ENCODE measurements at regions not wholly inside any gene's neighbourhood (a gene's known extent, or its start where the extent isn't known, plus 50 kb on each side); places are given as distances from the start of the nearest gene placed in this dataset.
"Not testable (repeated sequence)": the region's sequence is repeated elsewhere in the genome, so short reads cannot be mapped to it uniquely, and the experiment has no call there.

DNA sequence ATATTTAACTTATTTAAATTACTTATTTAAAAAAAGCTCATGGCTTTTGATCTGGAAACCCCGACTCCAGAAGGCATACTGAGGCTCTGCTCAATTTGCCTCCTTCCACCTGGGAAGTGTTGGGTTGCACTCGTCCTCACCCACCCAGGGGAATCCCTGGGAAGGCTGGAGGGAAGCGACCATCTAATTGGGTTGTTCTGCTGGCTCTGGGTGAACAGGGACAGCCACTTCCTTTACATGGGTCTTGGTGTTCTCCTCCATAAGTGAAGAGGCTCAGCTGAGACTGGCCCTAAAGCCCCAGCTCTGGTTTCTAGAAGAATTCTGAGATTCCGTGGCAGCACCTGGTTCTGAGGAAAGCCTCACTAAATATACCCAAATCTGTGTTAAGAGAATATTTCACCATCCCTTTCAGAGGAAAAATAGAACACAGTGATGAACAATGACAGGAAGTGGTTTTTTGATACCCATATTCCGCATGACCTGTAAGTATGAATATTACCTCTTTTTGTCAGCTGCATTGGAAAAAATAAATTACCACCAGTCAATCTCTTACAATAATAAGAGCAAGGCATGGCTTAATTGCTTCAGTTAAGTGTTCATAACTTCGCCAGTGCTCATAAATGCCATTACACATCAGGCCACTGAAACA is 131.1 kb upstream of the SHH start:
- H3K27ac ChIP-seq = no peak overlapping the region
- TF ChIP-seq, protein P1, sequence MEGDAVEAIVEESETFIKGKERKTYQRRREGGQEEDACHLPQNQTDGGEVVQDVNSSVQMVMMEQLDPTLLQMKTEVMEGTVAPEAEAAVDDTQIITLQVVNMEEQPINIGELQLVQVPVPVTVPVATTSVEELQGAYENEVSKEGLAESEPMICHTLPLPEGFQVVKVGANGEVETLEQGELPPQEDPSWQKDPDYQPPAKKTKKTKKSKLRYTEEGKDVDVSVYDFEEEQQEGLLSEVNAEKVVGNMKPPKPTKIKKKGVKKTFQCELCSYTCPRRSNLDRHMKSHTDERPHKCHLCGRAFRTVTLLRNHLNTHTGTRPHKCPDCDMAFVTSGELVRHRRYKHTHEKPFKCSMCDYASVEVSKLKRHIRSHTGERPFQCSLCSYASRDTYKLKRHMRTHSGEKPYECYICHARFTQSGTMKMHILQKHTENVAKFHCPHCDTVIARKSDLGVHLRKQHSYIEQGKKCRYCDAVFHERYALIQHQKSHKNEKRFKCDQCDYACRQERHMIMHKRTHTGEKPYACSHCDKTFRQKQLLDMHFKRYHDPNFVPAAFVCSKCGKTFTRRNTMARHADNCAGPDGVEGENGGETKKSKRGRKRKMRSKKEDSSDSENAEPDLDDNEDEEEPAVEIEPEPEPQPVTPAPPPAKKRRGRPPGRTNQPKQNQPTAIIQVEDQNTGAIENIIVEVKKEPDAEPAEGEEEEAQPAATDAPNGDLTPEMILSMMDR (conservative IDR thresholded peaks at IDR 0.05) = no peak
- no peak for TF ChIP-seq ZFX (IDR thresholded peaks at IDR 0.05)

DNA sequence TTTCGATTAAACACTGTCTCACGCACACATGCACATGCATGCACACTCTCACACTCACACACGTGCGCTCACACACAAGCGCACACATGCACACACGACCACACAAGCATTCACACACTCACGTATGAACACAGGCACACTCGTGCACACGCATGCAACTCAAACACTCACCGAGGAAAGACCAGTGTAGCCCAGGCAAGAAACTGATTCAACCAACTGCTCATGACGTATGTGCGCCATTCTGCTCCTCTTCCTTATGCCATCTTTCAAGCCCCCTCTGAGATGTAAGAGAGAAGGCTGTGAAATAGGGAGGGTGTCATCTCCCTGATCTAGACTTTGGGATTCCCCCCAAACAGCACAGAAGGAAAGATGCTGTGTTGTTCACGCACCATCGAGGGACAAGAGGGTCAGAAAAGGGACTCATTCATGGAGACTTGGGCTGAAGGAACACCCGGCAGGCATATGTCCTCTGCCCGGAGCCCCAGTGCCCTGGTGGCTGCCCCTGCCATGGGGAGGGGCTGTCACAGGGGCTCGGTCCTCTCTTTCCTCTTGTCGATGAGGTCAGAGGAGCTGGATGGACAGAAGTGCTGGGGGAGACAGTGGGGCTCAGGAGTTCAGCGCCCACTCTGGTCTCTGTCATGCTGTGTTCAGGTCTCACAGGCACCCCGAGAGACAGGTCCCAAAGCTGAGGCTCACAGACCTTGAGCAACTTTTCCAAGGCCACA is 130.1 kb upstream of the SHH start:
- H3K27ac ChIP-seq = no peak overlapping the region

DNA sequence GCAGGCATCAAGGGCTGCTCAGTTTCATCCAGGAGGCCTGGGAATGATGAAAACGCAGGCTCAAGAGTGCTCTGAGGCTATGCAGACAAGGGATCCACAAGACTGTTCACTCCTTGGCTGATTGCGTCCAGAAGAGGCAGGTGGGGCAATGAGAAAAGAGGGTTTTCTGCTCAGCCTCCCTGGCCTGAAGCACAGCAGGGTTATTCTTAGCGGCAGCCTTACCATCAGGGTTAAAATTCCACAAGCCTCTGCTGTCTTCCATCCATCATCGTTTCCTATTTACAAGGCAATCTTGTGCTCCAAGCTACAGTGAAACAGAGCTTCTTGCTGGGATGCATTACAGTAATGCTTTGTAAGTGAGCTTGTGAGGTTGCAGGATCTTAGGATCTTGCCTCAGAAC is 129.4 kb upstream of the SHH start:
- TF ChIP-seq, protein P1 (conservative IDR thresholded peaks at IDR 0.05) = no peak
- no peak for TF ChIP-seq ZFX (IDR thresholded peaks at IDR 0.05)
- H3K27ac ChIP-seq = no peak overlapping the region

More for the DNA sequence above, 130.1 kb upstream of the SHH start:
- no peak for TF ChIP-seq ZFX (IDR thresholded peaks at IDR 0.05)
- TF ChIP-seq, protein P1 (conservative IDR thresholded peaks at IDR 0.05) = no peak

DNA sequence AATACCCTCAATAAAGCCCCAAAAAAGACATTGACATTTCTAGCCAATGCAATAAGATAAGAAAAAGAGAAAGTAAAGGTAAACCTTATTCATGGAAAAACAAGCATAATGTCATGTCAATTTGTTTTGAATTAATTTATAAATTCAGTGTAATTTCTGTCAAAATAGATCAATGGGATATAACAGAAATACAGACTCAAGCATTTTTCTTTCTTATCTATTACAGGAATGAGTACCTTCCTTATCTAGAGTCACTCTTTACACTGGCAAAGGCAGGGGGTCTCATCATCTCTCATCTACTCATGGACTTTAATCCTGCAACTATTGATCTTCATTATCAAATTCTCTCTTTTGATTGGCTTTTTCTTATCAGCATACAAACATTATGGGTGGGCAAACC is 127.1 kb upstream of the SHH start:
- no peak overlapping the region for H3K27ac ChIP-seq
- TF ChIP-seq, protein P1 (conservative IDR thresholded peaks at IDR 0.05) = no peak
- TF ChIP-seq ZFX (IDR thresholded peaks at IDR 0.05) = no peak

DNA sequence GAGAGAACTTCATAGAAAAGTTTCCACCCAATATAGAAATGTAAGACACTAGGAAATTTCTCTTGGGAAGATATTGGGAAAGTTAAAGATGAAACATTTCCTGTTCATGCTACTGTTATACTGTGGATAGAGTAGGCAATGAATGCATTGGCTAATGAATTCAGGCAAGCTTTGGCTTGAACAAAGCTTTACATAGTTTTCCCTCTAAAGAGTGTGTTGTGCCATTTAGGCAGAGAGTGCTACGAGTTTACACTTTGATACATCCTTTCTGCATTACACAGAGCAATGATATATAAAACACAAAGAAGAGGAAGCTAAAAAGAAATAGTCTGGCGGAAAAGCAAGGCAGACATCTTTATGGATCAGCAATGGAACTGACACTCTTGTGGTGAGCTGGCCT is 125.9 kb upstream of the SHH start:
- TF ChIP-seq, protein P1 (conservative IDR thresholded peaks at IDR 0.05) = no peak
- H3K27ac ChIP-seq = no peak overlapping the region

DNA sequence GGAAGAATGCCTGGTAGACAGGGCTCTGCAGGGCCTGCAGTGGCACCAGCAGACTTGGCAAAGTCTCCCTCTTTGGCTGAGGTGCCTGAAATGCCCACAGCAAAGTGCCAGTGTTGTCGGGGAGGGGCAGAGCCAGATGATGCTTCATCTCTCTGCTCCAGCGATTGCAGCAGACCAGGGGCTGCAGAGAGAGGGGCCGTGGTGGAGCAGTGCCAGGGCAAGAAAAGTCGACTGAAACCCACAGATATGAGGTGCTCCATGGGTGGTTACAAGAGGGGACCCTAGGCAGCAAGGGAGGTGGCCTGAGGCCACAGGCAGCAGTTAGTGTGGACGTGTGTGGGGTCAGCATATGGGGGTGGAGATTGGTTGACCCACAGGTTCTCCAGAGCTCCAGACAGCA is 123.5 kb upstream of the SHH start:
- TF ChIP-seq ZFX (IDR thresholded peaks at IDR 0.05) = no peak
- TF ChIP-seq, protein P1 (conservative IDR thresholded peaks at IDR 0.05) = no peak
- H3K27ac ChIP-seq = no peak overlapping the region

DNA sequence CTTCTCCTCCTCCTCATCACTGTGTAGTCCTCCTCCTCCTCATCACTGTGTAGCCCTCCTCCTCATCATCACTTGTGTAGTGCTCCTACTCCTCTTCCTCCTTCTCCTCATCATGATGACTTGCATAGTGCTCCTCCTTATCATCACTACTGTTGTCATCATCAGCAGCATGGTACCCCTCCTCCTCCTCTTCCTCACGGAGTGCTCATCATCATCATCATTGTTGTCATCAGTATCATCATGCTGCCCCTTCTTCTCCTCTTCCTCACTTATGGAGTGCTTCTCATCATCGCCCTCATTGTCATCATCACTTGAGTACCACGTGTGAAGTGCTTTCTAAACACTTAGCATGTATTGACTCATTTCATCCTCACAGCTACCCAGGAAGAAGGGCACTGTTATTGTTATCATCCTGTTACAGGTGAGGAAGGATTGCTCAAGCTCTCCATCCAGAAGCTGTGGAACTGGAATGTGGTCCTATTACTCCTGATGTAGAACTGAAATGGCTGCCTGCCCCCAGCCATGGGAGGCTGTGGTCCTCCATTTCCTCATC is 122.8 kb upstream of the SHH start:
- TF ChIP-seq, protein P1 (conservative IDR thresholded peaks at IDR 0.05) = no peak

DNA sequence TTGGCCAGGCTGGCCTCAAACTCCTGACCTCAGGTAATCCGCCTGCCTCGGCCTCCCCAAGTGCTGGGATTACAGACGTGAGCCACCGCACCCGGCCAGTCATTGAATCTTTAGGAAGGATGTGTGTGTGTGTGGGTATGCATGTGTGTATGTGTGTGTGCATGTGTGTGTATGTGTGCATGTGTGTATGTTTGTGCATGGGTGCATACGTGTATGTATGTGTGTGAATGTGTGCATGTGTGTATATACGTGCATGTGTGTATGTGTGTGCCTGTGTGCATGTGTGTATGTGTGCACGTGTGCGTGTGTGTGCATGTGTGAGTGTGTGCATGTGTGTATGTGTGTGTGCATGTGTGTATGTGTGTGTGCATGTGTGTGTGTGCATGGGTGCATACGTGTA is 120.1 kb upstream of the SHH start:
- H3K27ac ChIP-seq = not testable (repeated sequence)

More for the DNA sequence above, 122.8 kb upstream of the SHH start:
- H3K27ac ChIP-seq = no peak overlapping the region

All from C4-2B (cell line).